ENCODE measurements at regions not wholly inside any gene's neighbourhood (a gene's known extent, or its start where the extent isn't known, plus 50 kb on each side); places are given as distances from the start of the nearest gene placed in this dataset.
"Not testable (repeated sequence)": the region's sequence is repeated elsewhere in the genome, so short reads cannot be mapped to it uniquely, and the experiment has no call there.

DNA sequence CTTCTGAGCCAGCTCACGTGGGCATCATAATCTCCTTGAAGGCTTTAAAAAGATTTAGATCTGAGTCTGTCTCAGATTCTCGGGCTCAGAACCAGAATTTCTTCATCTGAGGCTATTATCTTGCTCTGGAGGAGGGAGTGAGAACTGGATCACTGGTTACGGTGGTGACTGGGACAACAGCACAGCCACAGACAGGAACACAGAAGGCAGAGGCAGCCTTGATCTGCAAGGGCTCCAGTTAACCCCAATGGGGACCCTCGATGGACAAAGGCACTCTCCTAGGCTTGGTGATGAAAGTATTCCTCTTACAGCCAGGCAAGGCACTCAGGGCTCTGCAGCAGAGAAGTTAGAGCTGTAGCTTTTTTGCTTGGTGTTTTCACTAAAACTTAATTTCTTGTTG is 87.7 kb upstream of the POTEM start:
- not testable (repeated sequence) for ATAC-seq

DNA sequence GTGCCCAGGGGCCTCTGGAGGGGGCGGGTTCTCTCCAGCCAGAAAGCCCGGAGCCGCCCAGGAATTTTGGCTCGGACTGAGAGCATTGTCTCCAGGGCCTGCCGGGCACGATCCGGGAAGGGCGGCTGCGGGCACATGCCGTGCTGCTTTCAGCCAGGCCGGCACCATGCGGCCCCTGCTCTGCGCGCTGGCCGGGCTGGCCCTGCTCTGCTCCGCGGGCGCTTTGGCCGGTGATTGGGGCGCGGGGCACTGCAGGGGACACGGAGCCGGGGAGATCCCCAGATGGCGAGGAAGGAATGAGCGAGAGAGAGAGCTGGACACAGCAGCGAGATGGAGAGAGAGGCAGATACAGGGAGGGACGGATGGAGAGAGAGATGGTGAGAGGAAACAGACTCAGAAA is 86.7 kb upstream of the POTEM start:
- ATAC-seq; H3K9me3 Mint-ChIP-seq; H3K27ac Mint-ChIP-seq; H3K36me3 Mint-ChIP-seq; H3K4me3 Mint-ChIP-seq; H3K4me1 Mint-ChIP-seq; DNase-seq (ENCODE audit: low spot score in 2 of 2): not testable (repeated sequence)

More for the DNA sequence above, 87.7 kb upstream of the POTEM start:
- H3K27ac Mint-ChIP-seq; H3K36me3 Mint-ChIP-seq; H3K4me1 Mint-ChIP-seq; DNase-seq (ENCODE audit: low spot score in 2 of 2); H3K4me3 Mint-ChIP-seq; H3K9me3 Mint-ChIP-seq: not testable (repeated sequence)

DNA sequence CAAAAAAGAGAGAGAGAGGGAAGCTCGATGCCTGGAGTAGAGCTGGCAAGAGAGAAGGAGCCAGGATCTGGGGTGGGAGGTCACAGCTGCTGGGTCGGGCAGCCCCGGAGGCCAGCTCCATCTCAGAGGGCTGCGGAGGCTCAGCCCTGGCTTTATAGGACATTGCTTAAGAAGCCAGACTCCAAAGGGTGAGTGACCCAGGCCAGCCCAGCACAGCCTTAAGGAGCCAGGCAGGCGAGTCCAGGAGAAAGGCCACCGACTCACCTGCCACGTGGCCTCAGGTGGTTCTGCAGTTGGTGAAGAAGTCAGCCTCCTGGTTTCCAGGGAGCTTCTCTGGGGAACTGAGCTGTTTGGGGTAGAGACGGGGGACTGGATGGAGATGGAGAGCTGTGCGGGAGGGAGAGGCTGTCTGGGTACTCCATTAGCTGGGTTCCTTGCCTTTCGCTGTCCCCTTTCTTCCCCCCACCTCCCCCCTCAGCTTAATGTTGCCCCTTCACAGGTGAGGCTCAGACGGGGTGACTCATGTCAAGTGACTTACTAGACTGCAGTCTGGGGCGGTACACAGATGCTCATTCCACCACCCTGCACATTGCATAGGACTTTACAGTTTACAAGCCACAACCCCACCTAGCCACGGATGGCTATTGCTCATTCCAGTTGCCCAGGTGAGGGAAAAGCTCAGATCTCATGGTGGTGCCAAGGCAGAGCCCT is 85.9 kb upstream of the POTEM start:
- not testable (repeated sequence) for DNase-seq (ENCODE audit: low spot score in 2 of 2); H3K4me1 Mint-ChIP-seq; H3K27ac Mint-ChIP-seq; H3K4me3 Mint-ChIP-seq; H3K36me3 Mint-ChIP-seq; H3K9me3 Mint-ChIP-seq
- peak; percentile 45 for ATAC-seq

DNA sequence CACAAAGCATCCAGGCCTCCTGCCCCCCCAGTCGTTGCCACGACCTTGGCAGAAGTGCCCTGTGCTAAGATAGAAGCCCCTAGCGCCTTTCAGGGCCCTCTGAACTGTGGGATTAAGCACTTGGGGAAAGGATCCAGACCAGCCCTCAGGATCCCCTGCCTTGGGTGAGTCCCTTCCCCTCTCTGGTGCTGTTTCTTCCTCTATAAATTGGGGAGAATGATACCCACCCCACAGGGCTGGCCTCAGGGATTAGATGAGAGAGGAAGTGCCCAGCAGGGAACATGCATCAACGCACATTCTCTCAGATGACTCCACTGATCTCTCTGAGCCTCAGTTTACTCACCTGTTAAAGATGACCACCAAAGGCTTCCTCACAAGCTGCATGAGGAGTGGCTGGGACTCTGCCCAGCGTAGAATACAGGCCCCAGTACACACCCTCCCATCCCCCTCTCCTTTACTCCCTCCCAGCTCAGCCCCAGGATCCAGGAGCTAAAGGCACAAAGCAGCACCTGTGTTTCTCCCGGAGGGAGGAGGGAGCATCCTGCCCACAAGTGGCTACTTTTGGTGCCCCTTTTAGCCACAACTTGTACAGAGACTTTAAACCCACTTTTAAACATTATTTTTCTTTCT is 85.3 kb upstream of the POTEM start:
- not testable (repeated sequence) for H3K4me3 Mint-ChIP-seq; H3K27ac Mint-ChIP-seq; H3K36me3 Mint-ChIP-seq; DNase-seq (ENCODE audit: low spot score in 2 of 2); H3K9me3 Mint-ChIP-seq; H3K4me1 Mint-ChIP-seq
- peak; percentile 39 for ATAC-seq

DNA sequence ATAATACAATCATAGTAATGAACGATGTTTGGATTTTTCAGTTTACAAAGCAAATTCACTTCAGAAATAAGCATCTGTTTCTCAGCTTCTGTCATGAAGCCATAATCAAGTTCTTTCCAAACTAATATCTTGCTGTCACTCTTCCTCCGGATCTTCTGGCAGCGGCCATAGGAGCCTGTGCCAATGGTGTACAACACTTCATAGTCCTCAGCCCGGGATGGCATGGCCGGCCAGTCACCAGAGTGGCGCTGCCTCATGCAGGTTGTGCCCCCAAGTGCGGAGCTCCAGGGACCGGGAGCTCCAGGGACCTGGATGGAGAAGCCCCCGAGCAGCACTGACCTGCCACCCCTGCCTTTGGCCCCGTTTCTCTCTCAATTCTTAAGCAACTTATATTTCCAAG is 77.0 kb upstream of the POTEM start:
- H3K4me1 Mint-ChIP-seq; H3K4me3 Mint-ChIP-seq; H3K9me3 Mint-ChIP-seq; H3K36me3 Mint-ChIP-seq; H3K27ac Mint-ChIP-seq; DNase-seq (ENCODE audit: low spot score in 2 of 2); ATAC-seq: not testable (repeated sequence)

DNA sequence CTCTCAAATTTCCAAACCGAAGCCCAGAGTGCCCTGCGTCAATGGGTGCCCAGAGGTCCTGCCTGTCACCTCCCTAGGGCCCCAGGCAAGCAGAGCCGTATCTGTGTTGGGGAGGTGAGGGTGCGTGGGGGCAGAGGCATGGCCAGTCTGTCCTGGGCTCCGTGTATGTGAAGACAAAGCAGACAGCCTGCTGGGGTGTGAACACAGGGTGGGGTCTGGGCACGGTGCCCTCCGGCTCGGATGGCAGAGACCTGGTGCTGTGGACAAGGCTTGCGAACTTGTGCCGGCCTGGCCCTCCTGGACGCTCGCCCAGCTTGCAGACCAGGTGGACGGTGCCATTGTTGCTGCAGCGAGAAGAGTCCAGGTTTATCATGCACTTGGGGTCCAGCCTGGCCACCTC is 53.4 kb upstream of the POTEM start:
- not testable (repeated sequence) for H3K9me3 Mint-ChIP-seq, H3K4me1 Mint-ChIP-seq
- ATAC-seq = peak; percentile 43

DNA sequence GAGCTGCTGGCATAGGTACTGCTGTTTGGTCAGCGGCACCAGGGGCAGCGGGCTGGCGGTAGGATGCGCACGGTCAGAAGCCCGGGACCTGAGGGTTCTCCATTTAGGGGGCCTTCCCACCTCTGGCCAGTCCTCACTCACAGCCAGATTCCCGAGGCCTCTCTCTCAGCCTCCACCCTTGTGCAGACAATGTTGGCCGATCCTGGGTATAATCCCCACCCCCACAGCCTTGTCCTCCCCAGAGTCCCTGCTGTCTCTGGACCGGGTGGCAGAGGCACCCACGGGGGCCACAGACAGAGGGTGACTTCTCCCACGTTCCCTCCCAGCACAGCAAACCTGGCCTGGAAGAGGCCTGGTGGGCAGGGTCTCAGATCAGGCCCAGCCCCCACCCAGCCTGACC is 52.7 kb upstream of the POTEM start:
- not testable (repeated sequence) for H3K27ac Mint-ChIP-seq, H3K4me1 Mint-ChIP-seq, H3K9me3 Mint-ChIP-seq, H3K36me3 Mint-ChIP-seq, ATAC-seq, H3K4me3 Mint-ChIP-seq
- DNase-seq (ENCODE audit: low spot score in 2 of 2) = peak in 1 of 2 donors; percentile 49

More for the DNA sequence above, 53.4 kb upstream of the POTEM start:
- DNase-seq (ENCODE audit: low spot score in 2 of 2); H3K36me3 Mint-ChIP-seq; H3K4me3 Mint-ChIP-seq; H3K27ac Mint-ChIP-seq: not testable (repeated sequence)

All from stimulated activated effector memory CD8-positive, alpha-beta T cell treated with anti-CD3 and anti-CD28 coated beads, Interleukin-12 subunit alpha, Interleukin-12 subunit beta, amount 100 ng/mL, for 72 hours (primary cell).